ENCODE measurements at regions not wholly inside any gene's neighbourhood (a gene's known extent, or its start where the extent isn't known, plus 50 kb on each side); places are given as distances from the start of the nearest gene placed in this dataset.
"Not testable (repeated sequence)": the region's sequence is repeated elsewhere in the genome, so short reads cannot be mapped to it uniquely, and the experiment has no call there.

DNA sequence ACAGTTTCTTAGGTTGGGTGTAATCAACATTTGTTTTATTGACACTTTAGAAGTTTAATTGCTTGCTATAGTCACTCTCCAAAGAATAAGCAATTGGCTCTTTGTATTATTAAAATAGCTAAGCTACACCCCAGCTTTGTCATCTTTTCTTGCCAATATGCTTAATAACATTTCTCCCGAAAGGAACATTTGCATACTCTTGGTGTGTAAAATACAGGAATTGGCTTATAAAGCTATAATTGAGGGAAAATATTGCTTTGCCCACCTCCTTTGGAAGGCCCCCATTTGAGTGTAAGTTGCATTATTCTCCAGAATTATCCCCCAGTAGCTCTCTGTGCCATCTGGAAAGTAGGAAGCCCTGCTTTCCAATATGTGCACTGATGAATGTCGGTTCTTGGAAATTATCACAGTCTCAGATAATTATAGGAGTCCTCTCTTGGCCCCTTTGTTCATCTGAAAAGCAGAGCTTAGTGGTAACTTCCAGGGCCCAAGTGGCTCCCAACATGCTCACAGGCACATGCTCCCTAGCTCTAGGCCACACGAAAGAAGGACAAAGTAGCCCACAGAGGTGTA is 92.4 kb upstream of the B3GAT2 start:
- no peak for DNase-seq (ENCODE audit: extremely low read depth, low read depth, low spot score)

DNA sequence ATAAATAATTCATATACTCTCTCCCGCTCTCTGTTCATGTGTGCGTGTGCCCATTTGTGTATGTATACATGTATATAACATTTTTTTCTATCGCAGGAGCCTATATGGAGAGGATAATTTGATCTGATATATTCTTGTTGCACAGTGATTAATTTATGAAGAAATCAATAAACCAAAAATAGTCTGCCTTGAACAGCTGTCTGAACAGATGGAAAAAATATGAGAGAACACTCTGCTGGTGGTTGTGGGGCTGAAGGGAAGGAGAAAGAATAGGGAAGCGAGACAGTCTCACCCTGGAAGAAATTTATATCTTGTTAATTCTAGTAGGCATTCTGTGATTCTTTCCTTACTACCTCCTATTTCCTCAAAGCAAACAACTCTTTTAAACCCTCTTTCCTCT is 96.6 kb upstream of the B3GAT2 start:
- DNase-seq (ENCODE audit: extremely low read depth, low read depth, low spot score), result no peak

DNA sequence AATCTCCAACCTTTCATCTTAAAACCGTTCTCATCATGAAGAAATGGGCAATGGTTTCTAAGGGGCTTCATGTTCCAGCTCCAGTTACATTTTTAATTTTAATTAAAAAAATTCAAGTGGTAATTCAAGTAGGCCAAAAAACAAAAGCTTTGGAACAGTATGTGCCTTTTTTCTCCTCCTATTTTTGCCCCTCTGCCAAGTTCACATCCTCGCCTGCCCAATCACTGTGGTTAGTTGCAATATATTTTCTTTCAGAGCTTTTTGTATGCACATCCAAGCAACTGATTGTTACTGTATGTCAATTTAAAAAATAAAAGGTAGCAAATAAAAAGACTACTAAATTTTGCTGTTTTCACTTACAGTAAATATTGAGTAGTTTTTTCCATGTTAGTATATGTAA is 99.8 kb upstream of the B3GAT2 start:
- no peak for DNase-seq (ENCODE audit: extremely low read depth, low read depth, low spot score)

DNA sequence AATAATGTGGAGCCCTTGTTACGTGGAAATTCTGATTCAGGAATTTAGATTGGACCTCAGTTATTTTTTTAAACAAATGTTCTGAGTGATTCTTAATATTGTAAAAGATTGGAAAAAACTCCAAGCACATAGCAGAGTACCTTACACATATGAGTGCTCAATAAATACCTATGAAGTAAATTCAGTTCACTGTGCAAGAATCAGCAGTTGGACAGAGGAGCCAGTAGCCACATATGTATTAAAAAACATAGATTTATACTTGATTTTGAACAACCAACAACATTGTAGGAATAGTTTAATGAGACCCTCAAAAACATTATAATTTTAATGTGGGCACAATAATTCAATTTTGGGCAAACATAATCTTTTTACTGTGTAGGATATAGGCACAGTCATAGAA is 109.3 kb upstream of the B3GAT2 start:
- no peak for DNase-seq (ENCODE audit: extremely low read depth, low read depth, low spot score)

DNA sequence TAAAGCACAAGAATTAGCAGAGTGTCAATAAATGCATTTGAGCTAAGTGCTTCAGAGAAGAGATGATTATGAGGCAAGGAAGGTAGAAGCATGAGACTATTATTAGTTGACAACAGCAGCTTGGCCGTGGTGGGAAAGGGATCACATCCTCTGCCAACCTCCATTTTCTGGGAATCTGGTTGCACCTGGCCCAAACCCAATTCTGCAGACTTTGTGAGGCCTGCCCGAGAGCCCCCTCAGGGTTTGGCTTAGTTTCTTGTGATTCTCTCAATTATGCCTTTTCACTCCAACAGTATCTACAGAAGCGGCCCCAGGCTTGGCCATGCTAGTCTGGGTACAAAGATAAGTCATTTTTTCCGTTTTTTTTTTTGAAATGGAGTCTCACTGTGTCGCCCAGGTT is 111.0 kb upstream of the B3GAT2 start:
- DNase-seq (ENCODE audit: extremely low read depth, low read depth, low spot score), result no peak

DNA sequence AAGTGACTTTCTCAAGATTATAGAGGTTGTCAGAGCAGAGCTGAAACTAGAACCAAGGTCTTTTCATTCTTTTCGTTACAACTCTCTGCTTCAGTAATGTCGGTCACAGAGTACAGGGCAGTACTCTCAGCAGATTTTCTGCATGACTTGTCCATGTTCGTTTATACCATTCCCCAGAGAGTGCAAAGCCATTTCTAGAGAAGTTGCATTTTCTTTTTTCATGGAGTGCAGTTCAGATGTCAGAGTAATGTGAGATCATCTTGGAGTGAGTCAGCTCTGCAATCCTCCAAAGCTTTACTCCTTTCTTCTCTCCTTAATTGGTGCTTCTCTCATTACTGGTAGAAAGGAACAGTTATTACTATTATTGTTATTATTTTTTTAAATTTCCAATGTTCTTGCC is 115.6 kb upstream of the B3GAT2 start:
- DNase-seq (ENCODE audit: extremely low read depth, low read depth, low spot score), result no peak

DNA sequence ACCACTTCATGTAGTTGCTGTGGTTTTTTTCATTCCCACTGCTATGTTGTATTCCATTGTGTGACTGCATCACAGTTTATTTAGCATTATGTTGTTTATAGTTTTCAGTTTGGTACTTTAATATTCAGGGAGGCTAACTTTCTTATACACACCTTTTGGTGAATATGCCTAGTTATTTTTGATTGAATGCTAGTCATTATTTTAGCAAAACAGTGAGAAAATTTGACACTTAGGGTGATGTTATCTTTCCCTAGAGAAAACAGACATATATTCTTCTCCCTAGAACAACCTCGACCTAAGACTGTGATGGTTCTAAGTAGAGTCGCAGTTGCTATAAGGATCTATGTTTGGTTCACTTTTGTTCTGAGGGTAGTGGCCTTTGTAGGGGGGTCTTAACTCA is 120.8 kb upstream of the B3GAT2 start:
- no peak for DNase-seq (ENCODE audit: extremely low read depth, low read depth, low spot score)

DNA sequence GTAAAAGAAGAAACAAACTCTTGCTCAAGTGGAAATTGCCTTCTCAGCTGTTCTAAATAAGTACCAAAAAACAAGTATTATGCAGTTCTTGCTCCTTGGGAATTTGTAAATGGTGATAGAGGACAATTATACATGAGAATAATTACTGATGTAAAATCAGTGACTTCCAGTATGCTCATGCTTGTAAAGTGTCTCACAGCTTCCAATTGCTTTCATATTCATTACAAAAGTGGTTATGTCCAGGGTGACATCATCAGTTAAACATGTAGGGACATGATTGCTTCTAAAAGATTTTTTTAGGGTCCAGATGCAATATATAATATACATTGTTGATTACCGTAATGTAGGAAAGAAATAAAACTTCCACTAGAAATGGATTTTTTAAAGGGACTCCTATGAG is 122.8 kb upstream of the B3GAT2 start:
- no peak for DNase-seq (ENCODE audit: extremely low read depth, low read depth, low spot score)

DNA sequence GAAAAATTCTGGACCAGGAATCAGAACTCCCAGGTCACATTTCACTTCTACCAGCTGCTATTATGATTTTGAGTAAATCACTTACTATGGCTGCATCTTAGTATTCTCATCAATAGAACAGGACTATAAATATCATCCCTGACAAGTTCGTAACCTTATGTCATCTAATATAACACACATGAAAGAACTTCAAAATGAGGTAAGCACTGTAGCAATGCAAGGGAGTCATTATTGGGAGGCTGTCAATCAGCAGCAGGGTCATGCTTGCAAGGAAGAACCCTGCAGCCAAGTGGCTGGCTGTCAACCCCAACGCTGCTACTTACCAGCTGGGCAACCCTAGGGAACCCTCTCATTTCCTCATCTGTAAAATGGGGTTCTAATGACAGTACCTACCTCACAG is 123.3 kb upstream of the B3GAT2 start:
- DNase-seq (ENCODE audit: extremely low read depth, low read depth, low spot score), result no peak

DNA sequence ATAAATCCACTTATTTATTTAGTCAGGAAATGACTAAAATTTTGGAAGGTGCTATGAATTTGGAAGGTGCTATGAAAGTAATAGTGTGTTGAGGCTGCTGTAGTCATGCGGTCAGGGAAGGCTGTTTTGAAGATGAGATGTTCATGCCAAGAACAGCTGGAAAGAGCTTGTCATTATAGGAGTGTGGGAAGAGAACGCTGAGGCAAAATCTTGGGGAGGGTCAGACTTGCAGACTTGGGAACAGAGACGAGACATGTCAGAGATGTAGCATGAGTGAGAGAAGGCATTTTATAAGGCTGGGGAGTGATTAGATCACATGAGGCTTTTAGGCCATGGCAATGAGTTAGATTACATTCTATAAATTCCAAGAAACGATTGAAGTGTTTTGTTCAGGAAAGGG is 124.0 kb upstream of the B3GAT2 start:
- no peak for DNase-seq (ENCODE audit: extremely low read depth, low read depth, low spot score)

DNA sequence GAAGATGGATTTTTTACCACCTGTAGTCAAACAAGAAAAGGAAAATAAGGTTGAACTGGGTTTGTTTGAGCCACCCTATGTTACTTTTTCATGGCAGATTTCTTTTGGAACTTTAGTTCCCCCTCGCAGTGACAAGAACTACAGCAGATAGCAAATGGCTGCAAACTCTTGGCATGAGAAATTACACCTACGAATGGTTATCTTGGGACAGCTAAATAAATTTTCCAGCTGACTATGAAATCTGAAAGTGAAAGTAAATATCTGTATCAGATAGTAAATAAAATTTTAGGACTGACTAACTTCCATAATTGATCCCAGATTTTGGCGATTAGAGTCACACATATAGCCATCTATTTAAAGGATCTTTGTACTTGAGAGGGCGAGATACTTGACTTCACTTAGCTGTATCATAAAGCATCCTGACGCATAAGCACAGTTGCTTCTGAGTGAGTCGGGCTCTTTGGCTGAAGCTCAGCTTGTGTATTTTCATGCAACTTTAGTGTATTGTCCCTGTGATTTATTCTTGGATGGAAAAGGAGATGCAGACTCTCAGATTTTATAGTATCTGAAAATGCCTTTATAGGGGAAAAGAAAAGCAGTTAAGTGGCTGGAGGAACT is 125.3 kb upstream of the B3GAT2 start:
- DNase-seq (ENCODE audit: extremely low read depth, low read depth, low spot score), result no peak

DNA sequence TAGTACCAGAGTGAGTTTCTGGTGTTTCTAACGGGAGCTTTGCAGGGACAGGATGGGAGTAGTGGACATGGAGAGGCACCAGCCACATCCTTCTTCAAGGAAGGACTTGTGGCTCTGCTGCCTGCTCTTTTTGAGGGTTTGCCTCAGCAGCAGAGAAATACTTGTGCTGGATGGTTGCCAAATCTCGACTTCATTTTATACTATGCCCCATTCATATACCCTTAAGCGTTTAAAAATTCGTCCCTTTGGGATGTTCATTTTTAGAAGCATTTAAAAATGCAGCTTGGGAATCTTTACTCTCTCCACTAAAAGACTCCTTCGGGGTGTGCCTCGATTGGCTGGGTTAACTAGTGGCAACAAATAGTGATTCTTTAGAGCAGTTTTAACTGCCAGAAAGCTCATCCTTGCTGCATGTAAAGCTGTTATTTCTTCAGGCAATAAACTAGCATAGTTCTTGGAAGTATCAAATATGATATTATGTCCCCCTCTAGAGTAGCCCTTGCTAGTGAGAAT is 126.5 kb upstream of the B3GAT2 start:
- DNase-seq (ENCODE audit: extremely low read depth, low read depth, low spot score), result no peak

DNA sequence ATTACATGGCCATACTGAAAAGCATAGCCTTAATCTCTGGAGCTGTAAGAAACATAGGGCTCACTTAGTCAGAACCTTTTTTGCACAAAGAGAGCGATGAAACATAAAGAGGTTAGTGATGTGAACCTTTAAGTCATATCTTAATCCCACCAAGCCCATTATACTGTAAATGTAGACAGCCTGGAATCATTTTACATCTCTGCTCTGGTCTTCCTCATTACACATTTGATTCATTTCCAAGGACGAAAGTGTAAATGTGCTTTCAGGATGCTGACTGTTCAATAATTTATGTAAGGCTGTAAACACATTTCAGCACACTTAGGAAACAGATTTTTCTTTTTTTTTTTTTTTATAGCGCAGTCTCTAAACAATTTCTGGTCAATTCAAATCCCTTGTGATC is 131.3 kb upstream of the B3GAT2 start:
- no peak for DNase-seq (ENCODE audit: extremely low read depth, low read depth, low spot score)

DNA sequence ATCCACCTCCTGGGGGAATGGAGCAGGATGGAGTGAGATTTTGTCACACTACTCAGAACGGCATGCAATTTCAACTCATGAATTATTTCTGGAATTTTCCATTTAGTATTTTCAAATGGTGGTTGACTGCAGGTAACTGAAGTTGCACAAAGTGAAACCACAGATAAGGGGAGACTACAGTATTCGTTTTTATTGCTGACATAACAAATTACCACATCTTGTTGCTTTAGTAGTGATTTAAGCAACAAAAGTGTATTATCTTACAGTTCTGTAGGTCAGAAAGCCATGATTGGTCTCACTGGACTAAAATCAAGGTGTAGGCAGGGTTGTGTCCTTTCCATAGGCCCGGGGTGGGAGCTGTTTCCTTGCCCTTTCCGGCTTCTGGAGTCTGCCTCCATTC is 133.4 kb upstream of the B3GAT2 start:
- no peak for DNase-seq (ENCODE audit: extremely low read depth, low read depth, low spot score)

DNA sequence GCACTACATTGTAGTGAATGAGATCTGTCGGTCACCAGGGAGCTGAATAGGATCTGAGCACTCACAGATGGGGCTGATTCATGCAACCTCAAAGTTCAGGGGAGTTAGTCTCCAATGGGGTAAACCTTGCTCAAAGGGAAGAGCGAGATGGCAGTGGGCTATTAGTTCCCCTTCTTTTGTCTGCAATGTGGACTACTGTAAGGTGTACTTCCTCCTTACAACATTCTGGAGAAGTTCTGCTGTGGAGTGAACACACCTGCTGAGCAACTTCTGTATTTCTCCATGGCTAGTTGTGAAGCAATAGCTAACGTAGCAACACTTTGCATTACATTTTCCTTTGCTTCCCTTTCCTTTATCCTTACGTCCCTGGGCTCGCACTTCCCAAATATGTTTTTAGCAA is 134.3 kb upstream of the B3GAT2 start:
- DNase-seq (ENCODE audit: extremely low read depth, low read depth, low spot score), result no peak

DNA sequence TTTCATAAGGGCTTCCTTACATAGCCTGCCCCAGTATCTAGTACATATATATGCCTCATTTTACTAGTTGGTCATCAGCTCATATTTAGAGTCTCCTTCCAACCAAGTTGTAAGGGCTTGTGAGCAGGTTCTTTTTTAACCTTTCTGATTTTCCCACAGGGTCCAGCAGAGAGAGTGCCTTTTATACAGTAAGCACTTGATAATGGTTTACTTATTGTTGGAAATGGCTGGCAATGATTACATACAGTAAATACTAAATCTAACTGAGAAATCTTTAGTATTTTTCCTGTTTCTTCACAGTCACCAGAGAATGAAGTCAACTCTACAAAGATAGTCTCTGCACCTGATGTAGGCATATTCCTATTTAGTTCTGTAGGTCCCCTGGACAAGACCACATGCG is 135.1 kb upstream of the B3GAT2 start:
- no peak for DNase-seq (ENCODE audit: extremely low read depth, low read depth, low spot score)

DNA sequence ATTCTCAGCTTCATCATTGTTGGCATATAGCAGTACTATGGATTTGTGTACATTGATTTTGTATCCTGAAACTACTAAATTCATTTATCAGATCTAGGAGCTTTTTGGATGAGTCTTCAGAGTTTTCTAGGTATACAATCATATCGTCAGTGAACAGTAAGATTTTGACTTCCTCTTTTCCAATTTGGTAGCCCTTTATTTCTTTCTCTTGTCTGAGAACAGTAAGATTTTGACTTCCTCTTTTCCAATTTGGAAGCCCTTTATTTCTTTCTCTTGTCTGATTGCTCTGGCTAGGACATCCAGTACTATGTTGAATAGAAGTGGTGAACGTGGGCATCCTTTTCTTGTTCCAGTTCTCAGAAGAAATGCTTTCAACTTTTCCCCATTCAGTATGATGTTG is 140.4 kb upstream of the B3GAT2 start:
- not testable (repeated sequence) for DNase-seq (ENCODE audit: extremely low read depth, low read depth, low spot score)

DNA sequence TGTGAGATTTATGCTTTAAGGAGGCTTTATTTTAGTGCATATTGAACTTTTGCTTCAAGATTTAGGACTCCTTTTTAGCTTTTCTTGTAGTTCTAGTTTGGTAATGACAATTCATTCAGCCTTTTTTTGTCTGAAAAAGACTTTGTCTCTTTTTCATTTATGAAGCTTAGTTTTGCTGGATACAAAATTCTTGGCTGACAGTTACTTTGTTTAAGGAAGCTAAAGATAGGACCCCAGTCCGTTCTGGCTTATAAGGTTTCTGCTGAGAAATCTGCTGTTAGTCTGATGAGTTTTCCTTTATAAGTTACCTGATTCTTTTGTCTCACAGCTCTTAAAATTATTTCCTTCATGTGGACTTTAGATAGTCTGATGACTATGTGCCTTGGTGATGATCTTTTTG is 142.8 kb upstream of the B3GAT2 start:
- DNase-seq (ENCODE audit: extremely low read depth, low read depth, low spot score), result no peak

DNA sequence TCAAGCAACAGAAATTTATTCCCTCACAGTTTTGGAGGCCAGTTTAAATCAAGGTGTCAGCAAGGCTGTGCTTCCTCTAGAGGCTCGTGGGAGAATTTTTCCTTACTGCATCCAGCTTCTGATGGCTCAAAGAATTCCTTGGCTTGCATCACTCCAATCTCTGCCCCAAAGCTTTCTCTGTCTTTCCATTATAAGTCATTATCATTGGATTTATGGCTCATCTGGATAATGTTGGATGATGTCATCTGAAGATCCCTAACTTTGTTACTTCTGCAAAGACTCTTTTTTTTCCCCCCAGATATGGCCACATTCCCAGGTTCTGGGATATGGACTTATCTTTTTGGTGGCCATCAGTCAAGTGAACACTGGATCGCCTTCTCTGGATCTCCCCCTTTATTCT is 146.3 kb upstream of the B3GAT2 start:
- DNase-seq (ENCODE audit: extremely low read depth, low read depth, low spot score), result no peak

DNA sequence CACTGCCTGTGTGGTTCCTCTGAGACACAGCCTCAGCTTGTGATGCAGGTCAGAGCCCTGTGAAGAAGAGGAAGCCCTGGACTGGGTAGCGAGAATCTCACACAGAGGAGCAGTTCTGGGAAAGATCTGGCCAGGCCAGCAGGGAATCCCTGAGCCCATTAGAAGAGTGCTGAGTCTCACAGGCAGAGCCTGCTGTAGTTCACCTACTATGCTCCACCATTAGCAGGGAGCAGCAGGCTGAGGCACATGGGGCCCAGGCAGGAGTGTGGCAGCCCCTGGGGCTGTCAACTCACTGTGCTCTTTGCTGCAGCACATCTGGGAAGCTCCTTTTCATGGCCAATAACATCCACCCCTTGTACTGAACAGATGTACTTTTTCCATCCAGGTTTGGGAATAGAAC is 146.8 kb upstream of the B3GAT2 start:
- DNase-seq (ENCODE audit: extremely low read depth, low read depth, low spot score), result no peak

DNA sequence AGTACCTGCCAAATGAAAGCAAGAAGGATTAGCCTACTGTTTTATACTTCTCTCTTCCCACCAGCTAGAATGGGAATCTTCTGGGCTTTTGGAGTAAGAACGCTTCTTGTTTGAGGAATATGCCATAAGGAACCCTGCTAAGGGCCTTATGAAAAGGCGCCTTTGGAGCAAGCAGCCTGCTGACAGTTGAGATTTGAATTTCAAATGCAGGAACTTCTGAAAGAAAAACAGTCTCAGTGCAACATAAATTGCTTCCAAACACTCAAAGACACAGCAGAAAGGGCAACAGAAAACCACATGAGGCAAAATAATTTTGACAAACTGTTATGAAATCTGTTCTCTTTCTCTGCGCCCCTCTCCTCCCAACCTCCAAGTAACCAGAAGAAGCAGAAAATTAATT is 149.4 kb upstream of the B3GAT2 start:
- no peak for DNase-seq (ENCODE audit: extremely low read depth, low read depth, low spot score)

DNA sequence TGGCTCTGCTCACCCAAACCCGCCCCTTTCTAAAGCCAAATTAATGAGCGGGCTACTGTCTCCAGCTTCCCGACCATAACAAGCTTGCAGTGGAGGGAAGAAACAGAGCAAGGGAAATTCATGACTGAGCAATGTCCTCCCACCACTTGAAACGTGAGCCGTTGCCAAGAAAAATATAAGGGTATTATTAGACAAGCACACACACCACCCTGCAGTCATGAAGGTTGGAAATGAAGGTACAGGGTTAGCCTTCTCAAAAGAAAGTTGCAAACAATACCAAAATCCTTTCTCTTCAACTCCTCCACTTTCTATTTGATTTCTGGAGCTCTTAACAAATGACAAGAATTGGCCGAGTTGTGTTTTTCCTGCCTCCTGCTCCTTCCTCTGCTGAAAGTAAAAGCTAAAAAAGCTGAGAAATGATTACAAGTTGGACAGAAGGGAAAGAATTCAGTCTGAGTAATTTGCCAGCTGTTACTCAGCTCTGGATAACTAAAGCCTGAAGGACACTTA is 151.1 kb upstream of the B3GAT2 start:
- DNase-seq (ENCODE audit: extremely low read depth, low read depth, low spot score), result no peak

DNA sequence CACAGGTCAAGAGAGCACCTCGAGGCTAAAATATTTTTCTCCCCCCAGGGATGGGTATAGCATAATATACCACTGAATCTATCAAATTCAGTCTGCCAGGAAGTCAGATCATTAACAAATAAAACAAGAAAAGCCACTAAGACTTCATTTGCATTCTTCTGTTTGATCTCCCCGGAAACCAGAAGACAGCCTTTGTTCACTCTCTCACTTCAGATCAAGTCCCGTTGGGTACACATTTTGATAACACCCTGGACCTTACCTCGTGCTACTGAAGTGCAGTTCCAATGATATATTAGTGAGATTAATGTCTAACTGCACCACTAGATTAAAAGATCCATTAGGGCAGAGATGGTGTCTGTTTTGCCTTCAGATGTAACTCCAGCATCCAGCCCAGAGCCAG is 157.7 kb upstream of the B3GAT2 start:
- no peak for DNase-seq (ENCODE audit: extremely low read depth, low read depth, low spot score)
